GM23338 (cell line): ENCODE measurements at regions not wholly inside any gene's neighbourhood (a gene's known extent, or its start where the extent isn't known, plus 50 kb on each side); places are given as distances from the start of the nearest gene placed in this dataset.

Source experiments
- ATAC-seq: fragments of 200-7000 bp; cut with Tn5 transposase; 3 replicates; pipeline ENCODE4 v1.9.1; 2020
- DNase-seq: peaks from one replicate; pipeline ENCODE4 v3.0.0-alpha.2; 2015; ENCODE audit warnings: low spot score
- H2AFZ ChIP-seq: fragments of 200-600 bp; sonication (generic); 2 replicates; pipeline ENCODE4 v1.8.0; 2016; ENCODE audit warnings: antibody characterized with exemption, mild to moderate bottlenecking, moderate library complexity
- H3F3A ChIP-seq: fragments of 200-600 bp; sonication (generic); replicated peaks from 2 replicates; pipeline ENCODE4 v1.8.0; 2017; ENCODE audit warnings: antibody characterized with exemption, mixed run types, low read depth
- H3K27ac ChIP-seq: fragments of 200-600 bp; sonication (generic); 2 replicates; pipeline ENCODE4 v1.6.1; 2016; ENCODE audit warnings: low read depth
- H3K27me3 ChIP-seq: fragments of 200-600 bp; sonication (generic); 2 replicates; pipeline ENCODE4 v1.8.0; 2016; ENCODE audit warnings: mild to moderate bottlenecking, mixed run types, moderate library complexity; ENCODE audit not compliant: insufficient read depth
- H3K36me3 ChIP-seq: fragments of 200-600 bp; sonication (generic); 2 replicates; pipeline ENCODE4 v1.8.0; 2016; ENCODE audit warnings: mild to moderate bottlenecking; ENCODE audit not compliant: insufficient read depth
- H3K4me1 ChIP-seq: fragments of 200-600 bp; sonication (generic); 2 replicates; pipeline ENCODE4 v1.8.0; 2016; ENCODE audit warnings: mild to moderate bottlenecking, moderate library complexity; ENCODE audit not compliant: insufficient read depth
- H3K4me2 ChIP-seq: fragments of 200-600 bp; sonication (generic); 2 replicates; pipeline ENCODE4 v1.7.1; 2017; ENCODE audit warnings: mixed run types
- H3K4me3 ChIP-seq: fragments of 200-600 bp; sonication (generic); 2 replicates; pipeline ENCODE4 v1.6.1; 2016; ENCODE audit warnings: mixed run types
- H3K79me2 ChIP-seq: fragments of 200-600 bp; sonication (generic); replicated peaks from 2 replicates; pipeline ENCODE4 v1.8.0; 2017; ENCODE audit warnings: mild to moderate bottlenecking; ENCODE audit not compliant: insufficient read depth
- H3K9me2 ChIP-seq: fragments of 200-600 bp; sonication (generic); 2 replicates; pipeline ENCODE4 v1.8.0; 2017; ENCODE audit not compliant: insufficient read depth
- H4K20me1 ChIP-seq: fragments of 200-600 bp; sonication (generic); replicated peaks from 2 replicates; pipeline ENCODE4 v1.8.0; 2017; ENCODE audit warnings: mild to moderate bottlenecking; ENCODE audit not compliant: insufficient read depth
- H3K27ac Mint-ChIP-seq: 2 replicates; pipeline ENCODE4 v1.8.0; 2020; ENCODE audit warnings: inconsistent platforms, mild to moderate bottlenecking, moderate library complexity, mixed read lengths
- H3K27me3 Mint-ChIP-seq: 3 replicates; pipeline ENCODE4 v1.8.0; 2022; ENCODE audit warnings: low read depth, mild to moderate bottlenecking, moderate library complexity, mixed read lengths, inconsistent platforms; ENCODE audit not compliant: insufficient read depth, poor library complexity
- H3K36me3 Mint-ChIP-seq: 3 replicates; pipeline ENCODE4 v1.8.0; 2021; ENCODE audit warnings: low read depth, mild to moderate bottlenecking, inconsistent platforms, moderate library complexity, mixed read lengths
- H3K4me1 Mint-ChIP-seq: 3 replicates; pipeline ENCODE4 v1.8.0; 2020; ENCODE audit warnings: mild to moderate bottlenecking, inconsistent platforms, mixed read lengths
- H3K4me3 Mint-ChIP-seq: 3 replicates; pipeline ENCODE4 v1.8.0; 2021; ENCODE audit warnings: moderate library complexity, mild to moderate bottlenecking, inconsistent platforms, mixed read lengths
- H3K9me3 Mint-ChIP-seq: 3 replicates; pipeline ENCODE4 v1.8.0; 2020; ENCODE audit warnings: moderate library complexity, mild to moderate bottlenecking, inconsistent platforms, mixed read lengths
- CREB1 ChIP-seq: fragments of 250-450 bp; sonication (Bioruptor Pico); IDR thresholded peaks from 2 replicates; pipeline ENCODE4 v1.5.0; 2020; ENCODE audit warnings: low read depth, mild to moderate bottlenecking, moderate library complexity
- CTCF ChIP-seq, 2 experiments: fragments of 200-600 bp in 1 of 2; sonication (generic) in 1 of 2; conservative IDR thresholded peaks; 2 replicates each; pipeline versions ENCODE4 v1.5.1 to v1.6.1; 2016 to 2017; ENCODE audit warnings: antibody characterized with exemption in 2 of 2, low read depth in 2 of 2, mild to moderate bottlenecking in 2 of 2, moderate library complexity in 1 of 2
- JUNB ChIP-seq: IDR thresholded peaks from one replicate; pipeline ENCODE4 v1.6.1; 2016; ENCODE audit warnings: antibody characterized with exemption; ENCODE audit not compliant: unreplicated experiment
- NANOG ChIP-seq: IDR thresholded peaks from 2 replicates; pipeline ENCODE4 v1.6.1; 2016; ENCODE audit warnings: antibody characterized with exemption, borderline replicate concordance
- POLR2AphosphoS5 ChIP-seq: IDR thresholded peaks from 2 replicates; pipeline ENCODE4 v1.6.1; 2016; ENCODE audit warnings: antibody characterized with exemption, low read depth
- REST ChIP-seq: IDR thresholded peaks from one replicate; pipeline ENCODE4 v1.6.1; 2018; ENCODE audit warnings: antibody characterized with exemption; ENCODE audit not compliant: unreplicated experiment
- ZNF331 ChIP-seq: fragments of 250-450 bp; sonication (Bioruptor Pico); IDR thresholded peaks from 2 replicates; pipeline ENCODE4 v1.5.0; 2020; ENCODE audit warnings: low read depth, mild to moderate bottlenecking, moderate library complexity
- ZNF462 ChIP-seq: fragments of 250-450 bp; sonication (Bioruptor Pico); IDR thresholded peaks from 2 replicates; pipeline ENCODE4 v1.5.0; 2020; ENCODE audit warnings: mild to moderate bottlenecking, moderate library complexity

DNA sequence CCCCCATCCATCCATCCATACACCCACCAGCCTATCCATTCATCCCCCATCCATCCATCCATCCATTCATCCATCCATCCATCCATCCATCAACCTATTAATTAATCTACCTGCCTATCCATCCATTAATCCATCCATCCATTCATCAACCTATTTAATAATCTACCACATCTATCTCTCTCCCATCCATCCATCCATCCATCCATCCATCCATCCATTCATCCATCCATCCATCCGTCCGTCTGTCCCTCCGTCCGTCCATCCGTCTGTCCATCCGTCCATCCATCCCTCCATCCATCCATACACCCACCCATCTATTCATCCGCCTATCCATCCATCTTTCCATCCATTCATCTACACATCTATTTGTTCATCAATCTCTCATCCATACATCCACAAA lies 205.3 kb downstream of the VRK1 start (continued):
- TF ChIP-seq REST: no peak
- TF ChIP-seq NANOG: no peak
- TF ChIP-seq CREB1 (CRISPR knock-in tag): no peak
- no peak for TF ChIP-seq ZNF331 (CRISPR knock-in tag)

DNA sequence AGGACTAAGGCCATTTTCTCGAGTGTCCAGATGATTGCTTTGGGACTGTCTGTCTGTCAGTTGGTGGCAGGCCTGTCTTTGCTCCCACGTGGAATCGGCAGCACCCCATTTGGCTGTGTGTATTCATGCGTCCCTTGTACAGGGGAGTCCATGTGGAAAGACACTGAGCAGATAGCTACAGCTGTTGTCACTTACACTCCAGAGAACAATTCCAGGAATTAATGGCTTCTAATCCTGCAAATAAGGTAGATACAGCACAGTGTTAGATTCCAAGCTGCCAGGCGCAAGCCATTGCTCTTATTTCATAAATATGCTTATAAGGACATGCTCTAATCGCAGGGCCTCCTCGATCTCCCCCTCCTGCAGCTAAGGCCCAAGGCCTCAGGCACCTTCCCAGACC lies 208.8 kb downstream of the VRK1 start:
- H3K4me3 Mint-ChIP-seq: no peak overlapping the region

More for the DNA sequence above, 208.8 kb downstream of the VRK1 start:
- Histone ChIP-seq H3K4me1 (no peaks in the 10 kb centered on the region), H2AFZ (no peak overlapping the region), H4K20me1 (no peaks in the 10 kb centered on the region), H3F3A (no peaks in the 10 kb centered on the region), H3K27me3 (no peaks in the 10 kb centered on the region), H3K4me2 (no peak overlapping the region), H3K79me2 (no peaks in the 10 kb centered on the region), H3K36me3 (no peaks in the 10 kb centered on the region), H3K27ac (no peak overlapping the region), H3K9me2 (0 out of 2 replicates have a peak, but pooled peaks cover 2% of the 10 kb centered on the region), H3K4me3 (no peak overlapping the region)
- H3K36me3 Mint-ChIP-seq: peaks cover 6% of the 10 kb centered on the region; the same call in 2 of the 3 replicates
- TF ChIP-seq JUNB (no peak), POLR2AphosphoS5 (no peak), ZNF331 (CRISPR knock-in tag) (no peak), NANOG (no peak), ZNF462 (no peak), CTCF (conservative IDR thresholded peaks at IDR 0.05; ENCODE audit: low read depth in 2 of 2) (no peak)
- no peaks in the 10 kb centered on the region for H3K27me3 Mint-ChIP-seq
- DNase-seq: no peak
- peaks cover 23% of the 10 kb centered on the region for H3K9me3 Mint-ChIP-seq
- ATAC-seq: no peak
- H3K27ac Mint-ChIP-seq: no peak overlapping the region
- 0 out of 3 replicates have a peak, but pooled peaks cover under 1% of the 10 kb centered on the region for H3K4me1 Mint-ChIP-seq
